PC-9 (cell line): ENCODE measurements at regions not wholly inside any gene's neighbourhood (a gene's known extent, or its start where the extent isn't known, plus 50 kb on each side); places are given as distances from the start of the nearest gene placed in this dataset.

ENCODE experiments used
- EZH2 ChIP-seq: fragments of 200-600 bp; sonication (generic); IDR thresholded peaks from 2 replicates; pipeline ENCODE4 v1.8.0; 2017; ENCODE audit warnings: antibody characterized with exemption, low read depth
- TF ChIP-seq, protein P1 (sequence below): fragments of 200-600 bp; sonication (generic); conservative IDR thresholded peaks from 2 replicates; pipeline ENCODE4 v1.6.1; 2017; ENCODE audit warnings: mixed run types, antibody characterized with exemption, mild to moderate bottlenecking, moderate library complexity

- TF ChIP-seq, protein P1, sequence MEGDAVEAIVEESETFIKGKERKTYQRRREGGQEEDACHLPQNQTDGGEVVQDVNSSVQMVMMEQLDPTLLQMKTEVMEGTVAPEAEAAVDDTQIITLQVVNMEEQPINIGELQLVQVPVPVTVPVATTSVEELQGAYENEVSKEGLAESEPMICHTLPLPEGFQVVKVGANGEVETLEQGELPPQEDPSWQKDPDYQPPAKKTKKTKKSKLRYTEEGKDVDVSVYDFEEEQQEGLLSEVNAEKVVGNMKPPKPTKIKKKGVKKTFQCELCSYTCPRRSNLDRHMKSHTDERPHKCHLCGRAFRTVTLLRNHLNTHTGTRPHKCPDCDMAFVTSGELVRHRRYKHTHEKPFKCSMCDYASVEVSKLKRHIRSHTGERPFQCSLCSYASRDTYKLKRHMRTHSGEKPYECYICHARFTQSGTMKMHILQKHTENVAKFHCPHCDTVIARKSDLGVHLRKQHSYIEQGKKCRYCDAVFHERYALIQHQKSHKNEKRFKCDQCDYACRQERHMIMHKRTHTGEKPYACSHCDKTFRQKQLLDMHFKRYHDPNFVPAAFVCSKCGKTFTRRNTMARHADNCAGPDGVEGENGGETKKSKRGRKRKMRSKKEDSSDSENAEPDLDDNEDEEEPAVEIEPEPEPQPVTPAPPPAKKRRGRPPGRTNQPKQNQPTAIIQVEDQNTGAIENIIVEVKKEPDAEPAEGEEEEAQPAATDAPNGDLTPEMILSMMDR = no peak
- no peak for TF ChIP-seq EZH2
Measured at GRCh38 chr16:56029026-56029425, 153.9 kb upstream of the CES5A start.
